Motor neuron (in vitro differentiated cells): ENCODE measurements at regions not wholly inside any gene's neighbourhood (a gene's known extent, or its start where the extent isn't known, plus 50 kb on each side); places are given as distances from the start of the nearest gene placed in this dataset.
"Not testable (repeated sequence)": the region's sequence is repeated elsewhere in the genome, so short reads cannot be mapped to it uniquely, and the experiment has no call there.

Source experiments
- ATAC-seq, 8 experiments: fragments of 200-7000 bp; cut with Tn5 transposase; replicated peaks in 6 of 8; 2 replicates each; pipeline ENCODE4 v1.8.0; 2021; ENCODE audit warnings: mild to moderate bottlenecking in 8 of 8, moderate library complexity in 8 of 8
- H3K27ac ChIP-seq, 2 donors: fragments of 250-450 bp; sonication (Bioruptor Pico); 2 replicates each; pipeline ENCODE4 v1.9.0; 2021; ENCODE audit warnings: antibody characterized with exemption in 2 of 2, mild to moderate bottlenecking in 2 of 2, moderate library complexity in 1 of 2
- H3K4me1 ChIP-seq, 2 donors: fragments of 250-450 bp; sonication (Bioruptor Pico); replicated peaks in 1 of 2; 2 replicates each; pipeline ENCODE4 v1.6.1; 2021; ENCODE audit warnings: antibody characterized with exemption in 2 of 2, mild to moderate bottlenecking in 2 of 2, moderate library complexity in 1 of 2
- H3K4me3 ChIP-seq, 5 donors: fragments of 250-450 bp; sonication (Bioruptor Pico); 2 replicates each; pipeline ENCODE4 v1.9.0; 2021; ENCODE audit warnings: antibody characterized with exemption in 5 of 5, mild to moderate bottlenecking in 5 of 5, moderate library complexity in 4 of 5
- WGBS, 10 experiments: fragments of 450-650 bp; shearing (Covaris generic); methylation state at CpG; one replicate each; pipeline ENCODE4 v1.0.0; 2022; 5-methylcytosine and 5-hydroxymethylcytosine counted together
- in situ Hi-C, 9 experiments: fragments of 400-800 bp; cut with MboI; loops; one replicate each; pipeline ENCODE4 v1.15.0; 2021; ENCODE audit warnings: low sequenced_read_pairs in 9 of 9, low pct_unique_long_range_greater_than_20kb in 2 of 9; ENCODE audit not compliant: unreplicated experiment in 9 of 9

DNA sequence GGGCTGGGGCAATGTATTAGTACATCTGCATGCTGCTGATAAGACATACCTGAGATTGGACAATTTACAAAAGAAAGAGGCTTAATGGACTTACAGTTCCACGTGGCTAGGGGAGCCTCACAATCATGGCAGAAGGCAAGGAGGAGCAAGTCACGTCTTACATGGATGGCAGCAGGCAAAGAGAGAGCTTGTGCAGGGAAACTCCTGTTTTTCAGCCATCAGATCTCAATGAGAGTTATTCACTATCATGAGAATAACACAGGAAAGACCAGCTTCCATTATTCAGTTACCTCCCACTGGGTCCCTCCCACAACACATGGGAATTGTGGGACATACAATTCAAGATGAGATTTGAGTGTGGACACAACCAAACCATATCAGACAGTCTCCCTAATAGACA, 504.2 kb upstream of the FANCL start:
- 0 to 68% (median 60%) methylated on average over 1 to 2 of the region's 2 CpGs; no CpG with 5 or more reads in 5 of the 10 experiments for WGBS, 10 experiments
- H3K4me3 ChIP-seq, in situ Hi-C loops, ATAC-seq, H3K4me1 ChIP-seq, H3K27ac ChIP-seq: not testable (repeated sequence)

DNA sequence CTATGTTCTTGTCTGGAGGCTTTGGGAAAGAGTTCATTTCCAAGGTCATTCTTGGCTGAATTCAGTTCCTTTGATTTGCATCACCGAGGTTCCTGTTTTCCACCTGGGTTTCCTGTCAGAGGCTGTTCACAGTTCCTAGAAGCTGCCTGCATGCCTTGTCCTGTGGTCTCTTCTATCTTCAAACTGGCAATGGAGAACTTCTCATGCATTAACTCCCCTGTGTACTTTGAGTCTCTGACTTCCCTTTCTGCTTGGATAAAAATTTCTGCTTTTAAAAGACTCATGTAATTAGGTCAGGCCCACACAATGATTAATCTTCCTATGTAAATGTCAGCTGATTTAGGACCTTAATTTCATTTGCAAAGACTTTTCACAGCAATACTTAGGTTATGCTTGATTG, 499.3 kb upstream of the FANCL start:
- in situ Hi-C loops = no loop called here
- no peak overlapping the region for H3K27ac ChIP-seq
- 17 to 89% (median 61%) methylated on average over 1 of the region's 1 CpG; no CpG with 5 or more reads in 4 of the 10 experiments for WGBS, 10 experiments
- H3K4me3 ChIP-seq = no peak overlapping the region
- no peak for ATAC-seq
- H3K4me1 ChIP-seq = no peaks in the 10 kb centered on the region

DNA sequence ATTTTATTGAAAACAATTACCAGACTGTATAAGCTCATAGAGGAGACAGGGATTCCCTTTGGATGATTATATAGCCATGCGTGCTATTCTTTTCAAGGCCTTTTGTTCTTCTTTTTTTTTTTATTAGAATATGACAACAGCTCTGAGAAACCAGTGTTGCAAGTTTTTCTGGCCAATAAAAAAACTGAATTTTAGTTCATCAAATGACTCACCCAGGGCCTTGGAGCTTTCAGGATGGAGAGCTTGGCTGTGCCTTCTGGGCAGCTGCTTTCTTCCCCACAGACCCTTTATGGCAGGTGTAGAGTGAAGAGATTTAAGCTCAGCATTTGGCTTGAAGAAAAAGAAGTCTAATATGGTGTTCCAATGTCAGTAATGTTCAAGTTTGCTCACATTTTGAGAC, 497.9 kb upstream of the FANCL start:
- Histone ChIP-seq H3K4me1 (no peaks in the 10 kb centered on the region), H3K27ac (no peak overlapping the region), H3K4me3 (no peak overlapping the region)
- in situ Hi-C loops = no loop called here
- 38 to 100% (median 86%) methylated on average over 1 of the region's 1 CpG; no CpG with 5 or more reads in 3 of the 10 experiments for WGBS, 10 experiments
- ATAC-seq = no peak

DNA sequence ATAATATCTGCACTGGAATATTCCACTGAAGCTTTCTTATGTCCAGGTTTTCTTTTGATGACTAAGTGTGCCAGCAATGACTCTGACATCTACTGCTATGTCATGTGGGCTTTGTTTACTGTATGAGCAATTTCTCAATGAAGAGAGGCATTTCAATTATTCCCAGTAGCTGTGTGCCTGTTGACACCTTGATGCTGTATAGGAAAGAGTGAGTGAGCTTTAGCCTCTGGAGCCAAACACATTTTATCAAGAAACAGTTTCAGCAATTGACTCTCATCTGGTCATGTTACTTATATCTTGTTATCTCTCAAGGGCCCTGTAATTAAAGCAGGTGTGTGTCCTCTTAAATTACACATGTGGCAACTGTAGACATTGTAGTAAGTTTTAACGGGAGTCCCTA, 493.2 kb upstream of the FANCL start:
- ATAC-seq = peak in 7 of 8 experiments; percentile 49 to 95 (median 92)
- in situ Hi-C loops = no loop called here
- Histone ChIP-seq H3K4me3 (no peak overlapping the region), H3K27ac (no peak overlapping the region), H3K4me1 (peaks cover 0 to 8% of the 10 kb centered on the region in 2 donors)
- 40 to 71% (median 63%) methylated on average over 1 of the region's 1 CpG; no CpG with 5 or more reads in 7 of the 10 experiments for WGBS, 10 experiments

DNA sequence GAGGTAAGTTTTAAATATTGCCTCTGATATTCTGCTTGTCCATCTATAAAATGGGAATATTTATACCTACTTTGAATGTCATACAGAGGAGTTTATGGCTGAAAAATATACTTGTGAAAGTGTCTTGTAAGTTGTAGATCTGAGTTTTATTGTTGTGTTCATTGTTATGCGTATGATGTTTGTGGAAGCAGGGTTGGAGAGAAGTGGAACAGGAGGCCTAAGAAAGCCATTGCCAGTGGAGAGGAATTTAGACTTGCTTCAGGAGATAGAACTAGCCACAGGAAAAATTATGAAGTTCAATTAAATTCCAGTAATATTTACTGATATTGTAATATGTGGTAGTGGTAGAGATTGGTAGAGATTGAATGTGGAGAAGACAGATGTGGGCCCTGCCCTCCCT, 491.9 kb upstream of the FANCL start:
- H3K4me1 ChIP-seq = peaks cover 0 to 8% of the 10 kb centered on the region in 2 donors
- ATAC-seq = no peak
- H3K4me3 ChIP-seq = no peak overlapping the region
- H3K27ac ChIP-seq = no peak overlapping the region
- in situ Hi-C loops = no loop called here
- 80 to 100% (median 100%) methylated on average over 1 of the region's 1 CpG; no CpG with 5 or more reads in 4 of the 10 experiments for WGBS, 10 experiments

DNA sequence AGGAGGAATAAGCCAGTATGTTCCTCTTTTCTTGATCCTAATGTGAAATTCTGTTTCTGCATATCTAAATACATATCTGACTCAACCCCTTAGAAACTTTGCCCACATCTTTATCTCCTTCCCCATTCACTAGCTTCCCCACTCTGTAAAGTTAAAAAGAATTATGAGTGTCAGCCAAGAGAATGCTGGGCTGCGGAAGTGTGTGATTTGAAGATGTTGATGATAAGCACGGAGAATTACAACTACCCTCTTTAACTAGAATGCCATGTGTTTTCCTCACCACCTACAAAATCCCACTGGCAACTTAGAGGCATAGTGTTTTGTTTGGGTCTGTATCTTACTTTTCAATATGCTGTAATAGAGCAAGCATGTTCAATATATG, 490.4 kb upstream of the FANCL start:
- Histone ChIP-seq H3K4me1 (peaks cover 0 to 8% of the 10 kb centered on the region in 2 donors), H3K27ac (no peak overlapping the region), H3K4me3 (no peak overlapping the region)
- no peak for ATAC-seq
- in situ Hi-C loops = no loop called here
- 0 to 100% (median 75%) methylated on average over 1 to 2 of the region's 2 CpGs; no CpG with 5 or more reads in 2 of the 10 experiments for WGBS, 10 experiments

DNA sequence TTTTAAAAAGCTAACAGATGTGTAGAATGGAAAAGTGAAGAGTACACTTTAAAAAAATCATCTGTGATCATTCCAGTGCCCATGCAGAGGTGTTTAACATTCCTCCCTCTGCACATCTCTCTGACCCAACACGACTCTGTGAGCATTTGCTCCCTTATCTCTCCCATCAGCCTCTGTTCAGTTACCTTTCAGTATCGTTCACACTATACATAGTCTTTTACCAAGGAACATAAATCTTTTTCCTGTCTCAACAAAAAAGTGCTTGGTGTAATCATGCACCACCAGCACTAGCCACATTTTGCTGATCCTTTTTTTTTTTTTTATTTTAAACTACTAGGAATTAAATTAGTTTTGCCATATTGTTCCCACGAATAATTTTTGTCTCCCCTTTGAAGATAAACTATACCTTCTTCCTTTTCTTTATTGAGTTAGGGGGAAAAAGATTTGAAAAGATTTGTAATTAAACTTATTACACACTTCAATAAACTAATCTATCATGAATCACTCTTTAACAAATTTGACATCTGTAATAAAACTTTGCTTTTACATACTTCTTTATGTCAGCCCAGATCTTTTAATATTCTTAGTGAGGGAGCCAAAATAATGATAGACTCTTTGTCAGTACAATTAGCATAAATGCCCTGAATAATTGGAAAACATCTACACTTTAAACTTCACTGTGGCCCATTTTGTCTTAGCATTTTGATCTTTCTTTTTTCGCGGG, 489.8 kb upstream of the FANCL start:
- in situ Hi-C loops = no loop called here
- H3K27ac ChIP-seq = no peak overlapping the region
- ATAC-seq = peak in 2 of 8 experiments; percentile 38 to 48
- H3K4me3 ChIP-seq = no peak overlapping the region
- WGBS, 10 experiments = 18 to 83% (median 43%) methylated on average over 3 to 5 of the region's 5 CpGs
- peaks cover 0 to 8% of the 10 kb centered on the region in 2 donors for H3K4me1 ChIP-seq

DNA sequence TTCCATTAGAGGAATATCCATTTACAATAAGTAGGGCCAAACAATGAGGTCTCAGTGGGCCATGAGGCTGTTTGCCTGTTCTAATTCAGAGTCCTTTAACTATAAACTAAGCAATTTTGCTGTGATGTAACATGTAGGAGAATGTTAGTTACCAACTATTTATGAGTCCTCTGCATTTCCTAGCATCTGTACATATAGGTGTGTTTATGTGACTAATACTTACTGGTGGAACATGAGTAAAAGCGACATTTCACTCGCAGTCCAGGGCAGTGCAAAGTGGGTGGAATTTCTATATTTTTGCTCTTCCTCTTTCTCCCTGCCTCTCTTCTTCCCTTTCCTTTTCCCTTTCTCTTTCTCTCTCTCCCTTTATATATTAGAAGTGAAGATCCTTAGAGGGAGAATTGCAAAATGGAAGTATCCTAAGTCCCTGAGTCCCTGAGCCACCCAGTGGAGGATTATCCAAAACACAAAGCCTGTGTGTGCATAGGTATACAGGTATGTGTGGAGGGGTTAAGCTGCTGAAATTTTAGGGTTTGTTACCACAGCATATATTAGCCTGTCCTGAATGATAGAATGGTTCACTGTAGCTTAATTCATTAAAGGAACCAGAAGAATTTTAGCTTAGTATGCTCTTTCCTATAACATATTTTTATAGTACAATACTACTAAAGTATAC, 487.0 kb upstream of the FANCL start:
- Histone ChIP-seq H3K4me3 (no peak overlapping the region), H3K4me1 (peaks cover 0 to 13% of the 10 kb centered on the region in 2 donors), H3K27ac (no peak overlapping the region)
- WGBS, 10 experiments = 50 to 100% (median 92%) methylated on average over 1 to 2 of the region's 2 CpGs; no CpG with 5 or more reads in 4 of the 10 experiments
- no peak for ATAC-seq
- in situ Hi-C loops = no loop called here

DNA sequence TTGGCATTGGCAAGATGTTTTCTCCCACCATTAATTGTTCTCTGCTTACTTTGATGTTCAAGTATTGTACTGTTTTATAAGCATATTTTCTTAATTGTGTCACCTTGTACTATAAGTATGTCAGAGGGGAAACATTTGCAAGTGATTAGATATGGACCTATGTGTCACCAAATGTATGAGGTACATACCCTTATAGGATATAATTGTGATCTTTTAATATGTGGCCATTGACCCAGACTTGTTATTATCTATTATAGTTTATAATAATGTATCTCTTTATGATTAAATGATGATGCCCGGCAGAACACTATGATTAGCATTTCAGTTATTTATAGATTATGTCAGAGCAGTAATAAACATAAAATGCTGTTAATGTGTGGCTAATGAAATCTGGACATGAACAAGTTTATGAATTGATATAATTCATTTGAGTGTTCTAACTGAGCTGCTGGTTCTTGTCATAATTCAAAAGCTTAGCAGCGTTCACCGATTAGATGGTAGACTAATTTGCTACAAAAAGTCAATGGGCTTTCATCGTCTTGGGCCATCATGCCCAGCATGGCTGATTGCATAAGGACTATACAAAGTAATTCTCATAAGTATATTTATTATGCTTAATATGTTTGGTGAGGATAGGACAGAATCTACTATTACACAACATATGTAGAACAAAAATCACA, 480.9 kb upstream of the FANCL start:
- 0 to 84% (median 55%) methylated on average over 1 to 4 of the region's 4 CpGs for WGBS, 10 experiments
- peaks cover 0 to 29% of the 10 kb centered on the region in 2 donors for H3K4me1 ChIP-seq
- ATAC-seq = peak in 5 of 8 experiments; percentile 67 to 87 (median 83)
- no peak overlapping the region for H3K4me3 ChIP-seq
- no peak overlapping the region for H3K27ac ChIP-seq
- in situ Hi-C loops = no loop called here

DNA sequence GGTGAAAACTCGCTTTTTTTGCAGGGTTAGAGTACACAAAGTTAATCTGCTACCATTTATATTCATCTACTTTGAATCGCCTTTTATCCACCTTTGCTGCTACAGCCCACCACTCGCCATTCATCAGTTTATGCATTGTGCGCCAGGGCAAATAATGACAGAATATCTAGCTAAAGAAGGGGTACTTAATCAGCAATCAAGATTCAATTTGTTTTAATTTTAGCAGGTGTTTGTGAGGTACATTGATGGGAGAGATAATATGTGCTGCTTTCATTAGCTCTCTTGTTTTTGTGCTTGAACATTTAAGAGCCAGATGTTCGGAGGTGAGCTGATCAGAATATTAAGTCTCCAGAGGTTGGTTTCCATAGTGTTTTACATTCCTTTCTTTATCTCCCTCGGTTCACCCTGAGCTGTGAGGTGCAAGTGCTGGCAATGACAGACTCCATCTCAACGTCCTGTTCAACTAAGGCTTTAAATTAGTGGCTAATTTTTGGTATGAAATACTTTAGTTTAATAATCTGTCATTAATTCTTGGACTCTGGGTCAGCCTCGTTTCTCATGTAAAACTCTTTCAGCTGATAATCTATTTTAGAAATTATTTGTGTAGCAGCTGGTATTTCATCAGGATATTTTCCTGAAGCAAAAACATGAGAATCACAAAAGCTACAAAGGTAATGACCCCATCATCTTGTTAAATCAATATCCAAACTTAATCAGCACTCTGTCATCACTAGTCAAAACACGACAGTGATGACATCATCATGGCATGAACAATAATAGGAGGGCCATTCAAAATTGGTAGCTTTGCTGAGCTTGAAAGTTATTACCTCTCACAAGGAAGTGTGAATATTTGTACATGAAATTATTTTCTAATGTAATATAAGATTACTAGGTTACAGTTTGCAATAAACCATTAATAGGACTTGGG, 479.9 kb upstream of the FANCL start:
- Histone ChIP-seq H3K27ac (no peak overlapping the region), H3K4me3 (no peak overlapping the region), H3K4me1 (peaks cover 0 to 34% of the 10 kb centered on the region in 2 donors)
- in situ Hi-C loops = no loop called here
- WGBS, 10 experiments = 0 to 93% (median 62%) methylated on average over 3 to 9 of the region's 9 CpGs
- peak in 2 of 8 experiments; percentile 39 to 40 for ATAC-seq

DNA sequence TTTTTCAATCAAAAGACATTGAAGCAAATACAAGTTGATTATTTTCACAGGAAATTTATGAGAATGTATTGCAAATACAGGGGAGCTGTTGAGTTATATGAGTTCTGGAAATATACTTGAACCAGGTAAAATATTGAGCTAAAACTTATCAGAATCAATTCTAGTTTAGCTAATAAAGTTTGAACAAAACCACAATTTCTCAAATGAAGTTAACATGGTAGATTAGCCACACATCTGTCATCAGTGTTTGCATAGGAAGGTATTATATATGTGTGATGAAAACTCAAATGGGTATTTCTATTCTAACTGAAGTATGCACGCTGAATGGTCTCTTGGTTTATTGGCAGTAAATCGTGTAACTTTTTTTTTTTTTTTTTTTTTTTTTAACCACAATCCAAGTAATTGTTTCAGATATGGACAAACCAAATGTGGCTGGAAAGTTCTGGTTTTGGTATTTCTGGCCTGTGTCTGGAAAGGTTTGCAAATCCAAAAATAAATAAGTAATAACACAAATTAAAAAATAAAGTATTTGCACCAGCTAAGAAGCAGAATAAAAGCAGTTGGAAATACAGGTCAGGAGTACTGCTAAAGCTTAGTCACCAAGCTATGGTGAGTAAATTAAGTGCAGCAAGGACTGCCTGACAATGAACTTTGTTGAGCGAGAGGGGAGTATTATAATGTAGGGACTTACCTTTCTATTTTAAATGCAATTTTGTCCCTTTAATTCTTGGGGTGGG, 479.1 kb upstream of the FANCL start:
- in situ Hi-C loops = no loop called here
- ATAC-seq = no peak

DNA sequence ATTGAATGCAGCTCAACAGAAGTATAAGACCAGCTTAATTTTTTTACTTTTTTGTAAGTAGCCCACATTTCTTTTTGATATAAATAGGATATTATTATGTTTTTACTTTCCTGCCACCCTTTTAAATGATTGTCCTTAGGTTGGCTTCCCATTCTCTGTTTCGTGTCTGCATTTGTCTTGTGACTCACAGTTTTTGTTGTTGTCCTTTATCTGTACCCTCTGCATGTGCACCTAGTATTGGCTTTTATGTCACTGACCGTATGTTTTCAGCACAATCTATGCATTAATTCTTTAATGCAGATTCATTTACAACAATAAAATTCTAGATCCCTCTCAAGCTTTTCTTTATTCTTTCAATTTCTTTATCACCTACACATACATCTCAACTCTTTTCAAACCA, 474.2 kb upstream of the FANCL start:
- Histone ChIP-seq H3K27ac (no peak overlapping the region), H3K4me1 (peaks cover 0 to 8% of the 10 kb centered on the region in 2 donors), H3K4me3 (no peak overlapping the region)
- ATAC-seq = no peak
- in situ Hi-C loops = no loop called here
- 8 to 88% (median 60%) methylated on average over 1 to 2 of the region's 2 CpGs; no CpG with 5 or more reads in 2 of the 10 experiments for WGBS, 10 experiments

More for the DNA sequence above, 479.1 kb upstream of the FANCL start:
- H3K27ac ChIP-seq = no peak overlapping the region
- 36 to 100% (median 81%) methylated on average over 1 to 3 of the region's 3 CpGs for WGBS, 10 experiments
- H3K4me1 ChIP-seq = peaks cover 0 to 34% of the 10 kb centered on the region in 2 donors
- H3K4me3 ChIP-seq = no peak overlapping the region
